Stimulated activated memory B cell treated with anti-CD40 and anti-IgM and Interleukin-4, amounts not matched to agents 10 μg/mL and 1 μg/mL and 100 μg/mL, for 72 hours (primary cell): ENCODE measurements at regions not wholly inside any gene's neighbourhood (a gene's known extent, or its start where the extent isn't known, plus 50 kb on each side); places are given as distances from the start of the nearest gene placed in this dataset.

Experiments
- ATAC-seq: fragments of 150-1000 bp; cut with Tn5 transposase; 2 replicates; pipeline ENCODE4 v1.10.0; 2021
- H3K27ac Mint-ChIP-seq: one replicate; pipeline ENCODE4 v1.8.0; 2022; ENCODE audit warnings: mild to moderate bottlenecking, mixed read lengths
- H3K27me3 Mint-ChIP-seq: one replicate; pipeline ENCODE4 v1.8.0; 2022; ENCODE audit warnings: mixed read lengths
- H3K36me3 Mint-ChIP-seq: one replicate; pipeline ENCODE4 v1.8.0; 2022; ENCODE audit warnings: mixed read lengths
- H3K4me1 Mint-ChIP-seq: one replicate; pipeline ENCODE4 v1.8.0; 2022; ENCODE audit warnings: mixed read lengths
- H3K4me3 Mint-ChIP-seq: one replicate; pipeline ENCODE4 v1.8.0; 2022; ENCODE audit warnings: mild to moderate bottlenecking, moderate library complexity, mixed read lengths
- H3K9me3 Mint-ChIP-seq: one replicate; pipeline ENCODE4 v1.8.0; 2022; ENCODE audit warnings: mixed read lengths

- no peaks in the 10 kb centered on the region for H3K36me3 Mint-ChIP-seq
- H3K4me1 Mint-ChIP-seq = peaks cover 7% of the 10 kb centered on the region
- H3K9me3 Mint-ChIP-seq = no peaks in the 10 kb centered on the region
- H3K4me3 Mint-ChIP-seq = no peak overlapping the region
- H3K27me3 Mint-ChIP-seq = peaks cover 41% of the 10 kb centered on the region
- no peak for ATAC-seq
- no peak overlapping the region for H3K27ac Mint-ChIP-seq
These were observed 64.1 kb downstream of the ZNF641 start for GRCh38 chr12:48286665-48287064.

DNA sequence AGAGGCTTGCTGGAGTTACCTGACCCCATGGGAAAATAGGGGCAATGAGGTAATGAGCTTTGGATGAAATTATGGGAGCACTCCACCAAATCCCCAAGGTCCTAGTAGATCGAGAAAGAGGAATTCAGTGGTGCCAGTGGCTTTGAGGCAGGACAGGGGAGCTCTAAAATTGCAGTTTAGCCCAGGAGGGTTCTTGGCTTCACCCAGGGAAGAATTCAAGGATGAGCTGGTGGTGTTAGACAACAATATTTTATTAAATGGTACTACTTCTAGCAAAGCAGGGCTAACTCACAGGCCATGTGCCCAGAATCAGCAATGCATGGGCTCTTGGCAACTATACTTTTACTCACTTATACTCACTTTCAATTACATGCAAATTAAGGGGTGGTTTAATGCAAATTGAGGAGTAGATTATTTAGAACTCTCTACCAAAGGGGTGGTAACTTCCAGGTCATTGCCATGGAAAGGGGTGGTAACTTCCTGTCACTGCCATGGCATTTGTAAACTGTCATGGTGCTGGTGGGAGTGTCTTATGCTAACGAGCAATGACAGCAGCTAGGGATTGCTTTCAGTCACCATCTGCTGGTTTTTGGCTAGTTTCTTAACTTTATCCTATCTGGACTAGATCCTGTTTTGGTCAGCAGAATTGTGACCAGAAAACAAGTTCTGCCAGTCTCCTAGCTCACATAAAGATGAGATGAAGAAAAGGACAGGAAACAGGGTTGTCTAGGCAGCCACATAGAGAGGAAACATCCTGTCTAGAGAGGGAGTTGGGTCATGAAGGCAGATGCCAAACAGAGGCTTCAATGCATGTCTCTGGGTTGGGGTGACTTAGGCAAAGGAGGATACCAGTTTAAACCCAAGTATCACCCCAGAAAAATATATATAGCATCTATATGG lies 64.7 kb downstream of the ZNF641 start:
- no peak for ATAC-seq
- peaks cover 42% of the 10 kb centered on the region for H3K27me3 Mint-ChIP-seq
- H3K36me3 Mint-ChIP-seq = no peaks in the 10 kb centered on the region
- H3K9me3 Mint-ChIP-seq = no peaks in the 10 kb centered on the region
- H3K27ac Mint-ChIP-seq = no peak overlapping the region
- H3K4me3 Mint-ChIP-seq = no peak overlapping the region
- H3K4me1 Mint-ChIP-seq = peaks cover 7% of the 10 kb centered on the region

GRCh38 chr12:48281811-48282210 lies 68.9 kb downstream of the ZNF641 start:
- H3K36me3 Mint-ChIP-seq = no peaks in the 10 kb centered on the region
- no peak overlapping the region for H3K4me3 Mint-ChIP-seq
- H3K27me3 Mint-ChIP-seq = peaks cover 56% of the 10 kb centered on the region
- peaks cover 7% of the 10 kb centered on the region for H3K4me1 Mint-ChIP-seq
- H3K27ac Mint-ChIP-seq = no peak overlapping the region
- ATAC-seq = no peak
- peaks cover under 1% of the 10 kb centered on the region for H3K9me3 Mint-ChIP-seq

- Mint-ChIP-seq H3K9me3 (peaks cover 5% of the 10 kb centered on the region), H3K27ac (no peak overlapping the region), H3K36me3 (no peaks in the 10 kb centered on the region), H3K4me3 (no peak overlapping the region), H3K27me3 (peaks cover 66% of the 10 kb centered on the region), H3K4me1 (no peaks in the 10 kb centered on the region)
- ATAC-seq = no peak
These were observed 70.1 kb downstream of the ZNF641 start for GRCh38 chr12:48280572-48280971.

- H3K4me1 Mint-ChIP-seq = no peaks in the 10 kb centered on the region
- H3K9me3 Mint-ChIP-seq = peaks cover 5% of the 10 kb centered on the region
- H3K27ac Mint-ChIP-seq = no peak overlapping the region
- peaks cover 70% of the 10 kb centered on the region for H3K27me3 Mint-ChIP-seq
- ATAC-seq = no peak
- no peaks in the 10 kb centered on the region for H3K36me3 Mint-ChIP-seq
- H3K4me3 Mint-ChIP-seq = no peak overlapping the region
These were observed 71.1 kb downstream of the ZNF641 start for GRCh38 chr12:48279601-48280000.

DNA sequence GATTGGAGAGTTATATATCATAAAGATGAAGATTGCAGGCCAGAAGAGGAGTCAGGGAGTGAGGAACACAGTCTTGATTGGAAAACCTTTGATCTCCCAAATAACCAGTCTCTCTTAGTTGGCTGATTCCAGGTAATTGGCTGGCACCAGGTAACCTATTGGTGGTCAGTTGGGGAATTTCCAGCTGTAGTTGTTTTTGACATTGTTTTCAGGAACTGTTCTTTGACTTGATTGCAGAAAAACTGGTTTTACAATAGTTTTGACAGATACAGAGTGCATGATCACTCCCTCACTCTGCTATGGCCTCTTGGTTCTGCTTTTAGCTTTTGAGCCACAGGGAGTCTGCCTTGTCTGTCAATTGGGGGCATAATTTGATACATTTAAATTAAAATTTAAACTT lies 71.6 kb downstream of the ZNF641 start:
- Mint-ChIP-seq H3K27me3 (peaks cover 68% of the 10 kb centered on the region), H3K36me3 (no peaks in the 10 kb centered on the region), H3K4me3 (no peak overlapping the region), H3K27ac (no peak overlapping the region), H3K9me3 (peaks cover 6% of the 10 kb centered on the region), H3K4me1 (no peaks in the 10 kb centered on the region)
- ATAC-seq = no peak

DNA sequence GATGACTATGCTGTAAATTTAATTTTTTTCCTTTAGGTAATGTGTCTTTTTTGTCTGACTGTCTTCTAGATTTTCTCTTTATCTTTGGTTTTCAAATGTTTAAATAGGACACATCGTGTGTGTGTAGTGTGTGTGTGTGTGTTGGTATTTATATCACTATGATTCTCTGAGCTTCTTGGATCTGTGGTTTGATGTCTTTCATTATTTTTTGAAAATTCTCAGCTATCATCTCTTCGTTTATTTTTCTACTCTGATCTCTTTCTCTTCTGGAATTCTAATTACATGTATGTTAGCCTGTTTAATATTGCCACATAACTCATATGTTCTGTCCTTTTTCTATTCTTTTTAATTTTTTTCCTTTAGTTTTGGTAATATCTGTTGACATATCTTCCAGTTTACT lies 73.5 kb upstream of the OR10AD1 start:
- H3K27me3 Mint-ChIP-seq = peaks cover 72% of the 10 kb centered on the region
- no peaks in the 10 kb centered on the region for H3K36me3 Mint-ChIP-seq
- H3K4me1 Mint-ChIP-seq = no peaks in the 10 kb centered on the region
- no peak for ATAC-seq
- H3K9me3 Mint-ChIP-seq = peaks cover 10% of the 10 kb centered on the region
- no peak overlapping the region for H3K4me3 Mint-ChIP-seq
- no peak overlapping the region for H3K27ac Mint-ChIP-seq

DNA sequence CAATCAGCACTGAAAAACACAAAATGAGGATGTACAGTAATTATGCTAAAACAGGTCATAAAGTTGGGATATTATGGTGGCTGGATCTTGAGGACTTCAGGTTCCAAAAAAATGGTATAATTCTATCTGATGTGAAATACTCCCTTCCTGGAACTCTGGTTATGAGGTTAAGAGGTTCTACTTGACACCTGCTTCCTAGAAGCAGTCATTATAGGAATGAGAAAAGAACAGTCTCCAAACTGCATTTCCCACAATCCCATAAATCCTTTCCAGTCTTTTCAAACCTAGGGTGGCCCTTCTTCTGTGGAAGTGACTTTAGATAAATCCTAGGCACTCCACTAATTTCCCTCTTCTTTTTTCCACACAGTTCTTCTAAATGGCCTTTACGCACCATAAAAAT lies 63.7 kb upstream of the OR10AD1 start:
- H3K27ac Mint-ChIP-seq = no peak overlapping the region
- no peak overlapping the region for H3K4me3 Mint-ChIP-seq
- ATAC-seq = no peak
- H3K9me3 Mint-ChIP-seq = peaks cover 2% of the 10 kb centered on the region
- H3K36me3 Mint-ChIP-seq = no peaks in the 10 kb centered on the region
- H3K4me1 Mint-ChIP-seq = peaks cover 8% of the 10 kb centered on the region
- peaks cover 26% of the 10 kb centered on the region for H3K27me3 Mint-ChIP-seq

- Mint-ChIP-seq H3K4me3 (no peak overlapping the region), H3K4me1 (peaks cover 8% of the 10 kb centered on the region), H3K36me3 (no peaks in the 10 kb centered on the region), H3K27ac (no peak overlapping the region), H3K27me3 (peaks cover 26% of the 10 kb centered on the region), H3K9me3 (peaks cover 2% of the 10 kb centered on the region)
- ATAC-seq = no peak
These were observed 62.7 kb upstream of the OR10AD1 start for GRCh38 chr12:48265777-48266176.

DNA sequence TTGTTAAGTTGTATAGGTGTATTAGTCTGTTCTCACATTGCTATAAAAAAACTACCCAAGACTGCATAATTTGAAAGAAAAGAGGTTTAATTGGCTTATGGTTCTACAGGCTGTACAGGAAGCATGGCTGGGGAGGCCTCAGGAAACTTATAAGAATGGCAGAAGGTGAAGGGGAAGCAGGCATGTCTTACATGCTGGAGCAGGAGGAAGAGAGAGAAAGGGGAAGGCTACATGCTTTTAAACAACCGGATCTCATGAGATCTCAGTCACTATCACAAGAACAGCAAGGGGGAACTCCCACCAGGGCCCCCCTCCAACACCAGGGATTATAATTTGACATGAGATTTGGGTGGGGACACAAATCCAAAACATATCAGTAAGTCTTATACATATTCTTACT lies 60.5 kb upstream of the OR10AD1 start:
- no peak overlapping the region for H3K4me3 Mint-ChIP-seq
- H3K36me3 Mint-ChIP-seq = no peaks in the 10 kb centered on the region
- H3K9me3 Mint-ChIP-seq = peaks cover 2% of the 10 kb centered on the region
- peaks cover 26% of the 10 kb centered on the region for H3K27me3 Mint-ChIP-seq
- no peak overlapping the region for H3K27ac Mint-ChIP-seq
- no peak for ATAC-seq
- H3K4me1 Mint-ChIP-seq = peaks cover 8% of the 10 kb centered on the region

DNA sequence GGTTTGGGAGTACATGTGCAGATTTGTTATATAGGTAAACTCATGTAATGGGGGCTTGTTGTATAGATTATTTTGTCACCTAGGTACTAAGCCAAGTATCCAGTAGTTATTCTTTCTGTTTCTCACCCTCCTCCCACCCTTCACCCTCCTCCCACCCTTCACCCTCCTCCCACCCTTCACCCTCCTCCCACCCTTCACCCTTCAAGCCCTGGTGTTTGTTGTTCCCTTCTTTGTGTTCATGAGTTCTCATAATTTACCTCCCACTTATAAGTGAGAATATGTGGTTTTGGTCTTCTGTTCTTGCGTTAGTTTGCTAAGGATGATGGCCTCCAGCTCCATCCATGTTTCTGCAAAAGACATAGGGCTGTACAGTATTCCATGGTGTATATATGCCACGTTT lies 58.7 kb upstream of the OR10AD1 start:
- H3K27ac Mint-ChIP-seq = no peak overlapping the region
- no peaks in the 10 kb centered on the region for H3K9me3 Mint-ChIP-seq

More for the DNA sequence above, 58.7 kb upstream of the OR10AD1 start:
- Mint-ChIP-seq H3K4me3 (no peak overlapping the region), H3K4me1 (peaks cover 8% of the 10 kb centered on the region), H3K36me3 (no peaks in the 10 kb centered on the region), H3K27me3 (peaks cover 20% of the 10 kb centered on the region)
- no peak for ATAC-seq
